H54 (cell line): ENCODE measurements at regions not wholly inside any gene's neighbourhood (a gene's known extent, or its start where the extent isn't known, plus 50 kb on each side); places are given as distances from the start of the nearest gene placed in this dataset.
A peak's percentile ranks its signal among the peaks of the same experiment; 100 is the strongest.

Experiments used
- DNase-seq: peaks from one replicate; pipeline ENCODE4 v3.0.0; 2011; ENCODE audit warnings: low spot score, mixed read lengths; ENCODE audit not compliant: insufficient read length
- FAIRE-seq: peaks from 3 replicates; lab custom pipeline; 2011; peaks lifted over from hg19 to GRCh38; lab: Jason Lieb, UNC
- POLR2A ChIP-seq: IDR thresholded peaks from 2 replicates; pipeline ENCODE4 v1.6.1; 2011; ENCODE audit warnings: low read depth, mild to moderate bottlenecking, low read length

DNA sequence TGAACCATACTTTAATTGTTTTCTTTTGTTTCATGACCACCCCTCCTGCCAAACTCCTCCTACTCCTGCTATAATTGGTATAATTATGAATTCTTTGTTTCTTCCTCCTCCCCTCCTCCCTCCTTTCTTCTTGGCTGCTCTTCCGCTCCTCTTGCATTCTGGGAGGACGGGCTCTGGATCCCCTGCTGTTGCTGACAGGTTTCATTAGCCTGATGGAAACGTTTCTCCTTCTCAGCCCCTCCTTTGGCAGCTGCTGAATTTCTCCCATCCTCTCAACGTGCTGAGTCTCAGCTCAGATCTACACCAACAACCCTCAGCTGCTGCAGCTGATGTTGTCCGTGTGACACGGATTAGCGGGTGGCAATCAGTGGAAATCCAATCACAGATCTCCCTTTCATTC is 97.1 kb upstream of the UBAC2 start:
- DNase-seq (no peak), FAIRE-seq (peak; percentile 74)
- no peak for TF ChIP-seq POLR2A

DNA sequence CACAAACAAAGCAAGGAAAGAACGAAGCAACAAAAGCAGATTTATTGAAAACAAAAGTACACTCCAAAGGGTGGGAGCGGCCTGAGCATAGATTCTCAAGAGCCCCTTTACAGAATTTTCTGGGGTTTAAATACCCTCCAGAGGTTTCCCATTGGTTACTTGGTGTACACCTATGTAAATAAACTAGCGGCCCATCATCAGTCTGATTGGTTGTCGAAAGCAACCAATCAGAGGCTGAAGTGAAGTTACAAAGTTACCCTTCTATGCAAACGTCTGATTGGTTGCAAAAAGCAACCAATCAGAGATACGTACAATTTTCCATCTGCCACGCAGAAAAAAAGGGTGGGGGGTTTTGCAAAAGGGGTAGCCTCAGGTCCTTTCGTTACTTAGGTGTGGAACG is 96.3 kb upstream of the UBAC2 start:
- no peak for DNase-seq

DNA sequence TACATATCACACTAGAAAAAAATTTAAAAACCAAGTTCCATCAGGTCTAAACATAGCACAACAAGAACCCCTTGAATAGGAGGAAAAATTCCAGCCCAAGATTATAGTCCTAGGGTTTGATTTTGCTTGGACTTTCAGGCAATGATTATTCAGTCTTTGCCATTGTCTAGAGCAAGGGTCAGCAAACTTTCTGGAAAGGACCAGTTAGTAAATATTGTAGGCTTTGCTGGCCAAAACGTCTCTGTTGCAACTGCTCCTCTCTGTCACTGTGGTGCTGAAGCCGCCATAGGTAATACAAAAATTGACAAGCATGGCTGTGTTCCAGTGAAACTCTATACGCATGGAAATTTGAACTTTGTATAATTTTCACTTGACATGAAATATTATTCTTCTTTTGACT is 95.5 kb upstream of the UBAC2 start:
- no peak for DNase-seq
- no peak for TF ChIP-seq POLR2A
- peak; percentile 41 for FAIRE-seq

More for the DNA sequence above, 96.3 kb upstream of the UBAC2 start:
- TF ChIP-seq POLR2A, result no peak
- FAIRE-seq, result no peak

DNA sequence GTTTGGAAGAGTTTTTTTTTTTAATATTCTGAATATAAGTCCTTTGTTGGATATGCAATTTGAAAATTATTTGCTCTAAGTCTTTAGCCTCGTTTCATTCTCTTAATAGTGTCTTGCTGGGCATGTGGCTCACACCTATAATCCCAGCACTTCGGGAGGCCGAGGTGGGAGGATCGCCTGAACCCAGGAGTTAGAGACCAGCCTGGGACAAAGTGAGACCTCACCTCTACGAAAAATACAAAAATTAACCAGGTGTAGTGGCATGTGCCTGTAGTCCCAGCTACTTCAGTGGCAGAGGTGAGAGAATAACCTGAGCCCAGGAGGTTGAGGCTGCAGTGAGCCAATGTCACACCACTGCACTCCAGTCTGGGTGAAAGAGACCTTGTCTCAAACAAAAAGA is 87.3 kb upstream of the UBAC2 start:
- no peak for TF ChIP-seq POLR2A
- FAIRE-seq (no peak), DNase-seq (no peak)

DNA sequence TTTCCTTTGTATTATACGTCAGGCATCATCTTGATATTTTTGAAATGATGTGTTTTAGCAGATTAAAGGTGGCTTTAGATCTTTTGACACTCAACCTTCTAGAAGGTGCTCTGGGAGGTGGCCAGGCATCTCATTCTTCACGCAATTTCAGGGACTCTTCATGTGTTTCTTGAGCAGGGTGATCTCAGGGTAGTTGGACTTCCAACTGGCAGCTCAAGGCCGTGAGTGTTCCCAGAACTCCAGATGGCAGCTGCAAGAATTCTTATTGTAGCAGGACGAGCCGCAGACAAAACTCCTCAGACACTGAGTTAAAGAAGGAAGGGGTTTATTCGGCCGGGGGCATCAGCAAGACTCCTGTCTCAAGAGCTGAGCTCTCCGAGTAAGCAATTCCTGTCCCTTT is 82.5 kb upstream of the UBAC2 start:
- no peak for FAIRE-seq
- no peak for DNase-seq
- no peak for TF ChIP-seq POLR2A

DNA sequence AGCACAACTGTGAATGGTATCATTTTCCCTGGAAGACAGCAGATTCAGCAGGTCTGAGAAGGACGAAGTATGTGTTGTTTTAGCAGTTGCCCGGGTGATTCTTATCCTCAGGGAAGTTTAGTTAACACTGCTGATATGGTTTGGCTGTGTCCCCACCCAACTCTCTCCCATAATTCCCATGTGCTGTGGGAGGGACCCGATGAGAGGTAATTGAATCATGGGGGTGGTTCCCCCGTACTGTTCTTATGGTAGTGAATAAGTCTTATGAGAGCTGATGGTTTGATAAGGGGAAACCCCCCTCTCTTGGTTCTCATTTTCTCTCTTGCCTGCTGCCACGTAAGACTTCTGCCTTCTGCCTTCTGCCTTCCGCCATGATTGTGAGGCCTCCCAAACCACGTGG is 81.0 kb upstream of the UBAC2 start:
- FAIRE-seq (peak; percentile 87), DNase-seq (no peak)
- no peak for TF ChIP-seq POLR2A

DNA sequence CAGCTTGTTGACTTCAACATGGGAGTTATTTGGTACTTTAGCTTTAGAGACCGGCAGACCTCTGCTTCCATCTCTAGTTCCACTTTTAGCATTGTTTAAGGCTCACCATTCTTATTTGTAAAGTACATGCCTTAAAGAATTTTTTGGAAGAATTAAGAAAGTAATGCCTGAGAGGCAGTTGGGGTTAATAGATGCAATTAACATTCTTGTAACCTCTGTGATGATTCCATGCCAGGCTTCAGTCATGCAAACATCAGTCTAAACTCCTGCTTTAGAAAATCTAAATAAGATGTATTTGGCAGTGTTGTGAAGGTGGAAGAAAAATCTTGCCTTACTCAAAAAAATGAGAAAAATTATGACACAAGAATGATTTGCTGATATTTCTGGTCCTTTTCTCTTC is 79.9 kb upstream of the UBAC2 start:
- no peak for TF ChIP-seq POLR2A
- FAIRE-seq (no peak), DNase-seq (no peak)

DNA sequence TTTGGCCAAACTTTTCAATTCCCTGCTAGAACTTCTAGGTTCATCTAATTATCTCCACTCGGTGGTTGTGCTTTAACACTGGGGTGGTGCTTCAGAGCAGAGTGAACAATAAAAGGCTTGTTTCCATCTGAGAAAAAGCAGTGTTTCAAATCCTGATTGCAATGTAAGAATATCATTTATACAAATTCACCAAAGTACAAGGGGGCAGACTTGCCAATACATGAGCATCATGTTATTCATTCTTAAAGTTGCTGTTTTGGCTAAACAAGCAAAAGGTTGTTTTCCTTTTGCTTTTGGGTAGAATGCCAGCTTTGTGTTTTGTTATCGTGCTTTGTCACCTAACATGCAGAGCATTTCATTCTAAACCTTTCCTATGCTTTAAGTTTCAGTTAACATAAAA is 78.5 kb upstream of the UBAC2 start:
- TF ChIP-seq POLR2A, result no peak
- FAIRE-seq (peak; percentile 11), DNase-seq (no peak)

DNA sequence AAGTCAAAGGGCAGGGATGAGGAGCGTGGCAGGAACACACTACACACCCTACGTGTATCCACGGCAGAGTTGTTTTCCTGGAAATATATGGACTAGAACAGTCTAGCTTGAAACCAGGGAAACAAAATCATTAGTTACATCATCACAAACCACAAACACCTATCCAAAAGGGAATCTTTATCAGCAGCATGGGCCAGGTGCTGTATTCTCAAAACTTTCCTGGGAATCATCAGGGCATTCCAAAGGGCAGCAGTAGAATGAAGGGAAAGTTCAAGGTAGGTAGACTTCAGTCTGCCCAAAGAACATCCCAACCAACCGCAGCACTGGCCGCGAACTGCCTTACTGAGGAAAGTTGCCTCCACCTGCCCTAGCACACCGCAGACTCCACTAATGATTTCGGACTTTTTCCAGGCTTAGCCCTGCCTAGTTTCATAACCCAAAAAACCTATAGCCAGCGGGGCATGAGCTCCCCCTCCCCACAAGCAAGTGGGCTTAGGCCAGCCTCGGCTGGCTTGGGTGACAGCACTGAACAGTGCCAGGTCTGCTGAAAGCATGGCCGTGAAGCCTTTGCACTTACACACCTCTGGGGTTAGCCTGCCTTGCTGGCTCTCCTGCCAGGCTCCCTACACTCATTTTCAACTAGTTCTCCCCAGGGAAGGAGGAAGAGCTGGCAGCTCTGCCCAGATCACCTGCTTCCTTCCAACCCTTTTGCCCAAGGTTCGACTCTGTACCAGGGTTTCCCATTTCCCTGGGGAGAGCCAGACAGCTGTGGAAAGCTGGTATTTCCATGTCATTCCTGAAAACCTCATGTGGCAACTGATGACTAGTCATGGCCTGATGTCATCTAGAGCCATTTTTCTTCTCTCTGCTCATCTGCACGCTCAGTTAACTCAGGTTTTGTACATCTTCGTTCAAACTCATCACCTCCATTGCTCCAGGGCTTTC is 77.3 kb upstream of the UBAC2 start:
- peak; percentile 96 for FAIRE-seq
- TF ChIP-seq POLR2A, result no peak
- no peak for DNase-seq

DNA sequence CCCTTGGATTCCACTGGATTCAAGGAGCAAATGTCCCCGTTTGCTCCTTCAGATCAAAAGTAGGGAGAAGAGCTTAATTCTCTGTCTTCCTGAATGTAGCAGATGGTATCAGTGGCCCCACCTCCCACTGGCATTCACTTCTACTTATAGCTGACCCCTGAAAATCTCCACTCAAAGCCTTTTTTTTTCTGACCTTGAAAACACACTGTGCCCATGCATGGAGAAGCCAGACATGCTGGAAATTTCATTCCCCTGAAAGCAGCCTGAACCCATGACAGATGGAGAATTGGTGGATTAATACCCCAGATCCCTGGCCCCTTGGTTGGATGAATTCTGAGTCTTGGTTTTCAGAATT is 76.6 kb upstream of the UBAC2 start:
- TF ChIP-seq POLR2A, result no peak
- FAIRE-seq (no peak), DNase-seq (no peak)

DNA sequence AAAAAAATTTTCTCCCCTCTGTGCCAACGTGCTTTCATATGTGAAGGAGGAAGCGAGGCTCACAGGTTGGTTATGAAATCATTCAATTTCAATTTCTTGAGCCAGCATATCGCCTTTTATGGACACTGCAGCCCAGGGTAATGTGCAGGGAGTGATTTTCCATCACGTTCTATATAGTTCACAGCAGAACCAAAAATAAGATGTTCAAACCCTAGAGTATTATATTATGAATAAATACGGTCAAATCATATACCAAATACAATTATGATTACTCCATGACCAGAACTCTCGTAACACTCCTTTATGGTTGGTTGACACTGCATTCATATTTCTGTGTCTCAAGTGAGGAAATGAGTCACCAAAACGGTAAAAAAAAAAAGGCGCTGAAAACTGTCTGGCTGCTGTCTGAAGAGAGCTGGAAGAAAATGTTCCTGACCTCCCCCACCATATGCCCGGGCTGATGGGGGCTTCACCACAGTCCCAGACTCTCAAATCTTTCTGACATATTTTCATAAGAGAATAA is 75.8 kb upstream of the UBAC2 start:
- peak; percentile 97 for FAIRE-seq
- TF ChIP-seq POLR2A, result no peak
- DNase-seq, result peak; percentile 82

DNA sequence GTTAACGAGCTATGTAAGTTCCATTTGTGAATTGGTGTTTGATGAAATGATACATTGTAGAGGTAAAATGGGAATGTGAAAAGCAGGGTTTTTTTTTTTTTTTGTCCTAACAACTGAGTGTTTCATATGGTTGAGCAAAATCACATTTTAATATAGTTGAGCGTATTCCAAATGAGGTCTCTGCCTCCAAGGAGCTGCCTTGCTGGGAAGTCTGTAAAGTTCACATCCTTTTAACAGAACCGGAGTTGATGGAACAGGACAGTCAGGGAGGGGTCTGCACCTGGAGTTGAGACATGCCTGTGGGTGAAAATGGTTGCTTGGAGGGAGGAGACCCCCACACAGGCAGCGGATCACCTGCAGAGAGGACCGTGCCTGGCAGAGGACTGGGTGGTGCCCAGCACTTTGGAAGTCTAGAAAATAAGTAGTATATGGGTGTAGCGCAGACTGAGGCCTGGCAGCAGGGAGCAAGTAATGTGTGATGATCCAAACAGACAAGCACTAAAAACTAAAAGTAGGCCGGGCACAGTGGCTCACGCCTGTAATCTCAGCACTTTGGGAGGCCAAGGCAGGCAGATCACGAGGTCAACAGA is 75.2 kb upstream of the UBAC2 start:
- no peak for FAIRE-seq
- no peak for TF ChIP-seq POLR2A
- DNase-seq, result no peak

DNA sequence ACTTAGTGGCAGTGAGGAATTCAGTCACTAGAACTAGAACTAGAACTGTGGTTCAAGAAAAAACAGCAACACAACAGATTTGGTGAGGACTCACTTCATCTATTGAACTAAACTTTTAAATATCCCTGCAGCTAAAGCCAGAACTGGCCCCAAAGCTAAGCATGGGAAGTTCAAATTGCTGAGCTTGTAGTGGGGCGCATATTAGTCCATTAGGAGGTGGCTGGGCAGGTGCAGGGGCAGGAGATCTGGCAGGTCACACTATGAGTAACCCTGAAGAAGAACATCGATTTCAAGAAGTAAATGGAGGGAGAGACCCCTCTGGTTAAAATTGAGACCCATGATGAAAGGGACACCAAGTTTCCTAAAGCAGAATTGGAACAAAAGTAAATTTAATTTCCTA is 73.8 kb upstream of the UBAC2 start:
- no peak for FAIRE-seq
- no peak for TF ChIP-seq POLR2A
- no peak for DNase-seq

DNA sequence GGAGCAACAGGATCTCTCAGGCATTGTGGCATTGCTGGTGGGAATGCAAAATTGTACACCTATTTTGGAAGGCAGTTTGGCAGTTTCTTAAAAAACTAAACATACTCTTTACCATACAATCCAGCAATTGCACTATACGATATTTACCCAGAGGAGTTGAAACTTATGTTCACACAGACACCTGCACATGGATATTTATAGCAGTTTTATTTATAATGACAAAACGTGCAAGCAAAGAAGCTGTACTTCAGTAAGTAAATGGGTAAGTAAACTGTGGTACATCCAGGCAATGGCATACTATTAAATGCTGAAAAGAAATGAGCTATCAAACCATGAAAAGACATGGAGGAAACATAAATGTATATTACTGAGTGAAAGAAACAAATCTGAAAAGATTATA is 71.6 kb upstream of the UBAC2 start:
- DNase-seq, result no peak
- FAIRE-seq, result no peak
- TF ChIP-seq POLR2A, result no peak
